ENCODE measurements at regions not wholly inside any gene's neighbourhood (a gene's known extent, or its start where the extent isn't known, plus 50 kb on each side); places are given as distances from the start of the nearest gene placed in this dataset.

DNA sequence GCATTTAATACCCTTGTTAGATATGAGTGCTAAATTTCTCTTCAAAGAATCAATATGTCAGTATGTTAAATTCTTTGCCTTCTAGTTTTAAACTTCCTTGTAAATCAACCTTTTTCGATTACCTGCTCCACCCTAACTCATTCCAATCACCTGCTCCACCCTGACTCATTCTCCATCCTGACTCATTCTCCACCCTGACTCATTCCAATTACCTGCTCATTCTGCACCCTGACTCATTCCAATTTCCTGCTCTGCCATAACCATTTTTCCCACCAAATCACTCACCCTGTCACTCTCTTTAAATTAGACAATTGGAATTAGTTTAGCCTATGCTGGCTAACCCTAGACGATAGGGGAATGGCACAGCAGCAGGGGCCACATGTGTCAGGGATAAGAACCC lies 519.5 kb upstream of the LRRC4C start:
- Mint-ChIP-seq H3K36me3 (peaks cover 0 to 5% (median 0%) of the 10 kb centered on the region in 5 donors), H3K27ac (no peak overlapping the region), H3K4me3 (no peak overlapping the region), H3K9me3 (peaks cover 4 to 33% (median 11%) of the 10 kb centered on the region in 11 donors), H3K27me3 (no peaks in the 10 kb centered on the region), H3K4me1 (no peaks in the 10 kb centered on the region)
- Histone ChIP-seq H3K4me1 (ENCODE audit: control insufficient read depth in 2 of 2, insufficient read depth in 2 of 2, low read length in 2 of 2) (no peaks in the 10 kb centered on the region), H3K27ac (ENCODE audit: low read depth, low read length) (no peak overlapping the region), H3K4me3 (ENCODE audit: low read length) (no peak overlapping the region), H3K36me3 (ENCODE audit: control insufficient read depth in 2 of 3, insufficient read depth in 3 of 3, low read length in 3 of 3) (no peaks in the 10 kb centered on the region), H3K27me3 (ENCODE audit: control insufficient read depth in 2 of 2, insufficient read depth in 2 of 2, low read length in 2 of 2) (no peaks in the 10 kb centered on the region), H3K9me3 (ENCODE audit: control insufficient read depth in 2 of 3, low read length in 3 of 3) (peaks cover 0 to 8% (median 0%) of the 10 kb centered on the region in 3 experiments)
- ATAC-seq (no peak), DNase-seq (no peak)
- ChIA-PET CTCF (no interaction called here), POLR2A (no interaction called here)
- intact Hi-C loops (cut with micrococcal nuclease), result no loop called here

DNA sequence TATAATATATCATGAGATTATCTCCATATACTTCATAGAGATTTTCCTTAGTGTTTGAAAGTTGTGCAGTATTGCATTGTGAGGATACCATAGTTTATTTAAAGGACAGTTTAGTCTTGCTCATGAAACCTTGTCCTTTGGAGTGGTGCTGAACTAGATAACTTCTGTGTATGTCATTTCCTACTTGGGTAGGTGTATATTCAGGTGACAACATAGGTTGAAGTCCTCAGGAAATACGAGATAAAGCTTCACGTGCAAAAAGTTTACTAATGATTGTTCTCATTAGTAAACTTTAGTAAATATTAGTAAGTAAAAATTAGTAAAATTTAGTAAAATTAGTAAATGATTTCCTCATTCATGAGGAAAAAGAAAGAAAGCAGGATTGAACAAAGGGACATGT lies 521.3 kb upstream of the LRRC4C start:
- H3K9me3 Mint-ChIP-seq, result peaks cover 4 to 34% (median 12%) of the 10 kb centered on the region in 11 donors
- POLR2A ChIA-PET, result no interaction called here
- H3K4me1 ChIP-seq (ENCODE audit: control insufficient read depth in 2 of 2, insufficient read depth in 2 of 2, low read length in 2 of 2), result no peaks in the 10 kb centered on the region
- no peak overlapping the region for H3K27ac Mint-ChIP-seq
- no peak overlapping the region for H3K27ac ChIP-seq (ENCODE audit: low read depth, low read length)
- H3K9me3 ChIP-seq (ENCODE audit: control insufficient read depth in 2 of 3, low read length in 3 of 3), result peaks cover 0 to 8% (median 0%) of the 10 kb centered on the region in 3 experiments
- ATAC-seq (no peak), DNase-seq (no peak)
- no peaks in the 10 kb centered on the region for H3K4me1 Mint-ChIP-seq
- H3K36me3 Mint-ChIP-seq, result peaks cover 0 to 5% (median 0%) of the 10 kb centered on the region in 5 donors
- no peak overlapping the region for H3K4me3 Mint-ChIP-seq
- no peaks in the 10 kb centered on the region for H3K36me3 ChIP-seq (ENCODE audit: control insufficient read depth in 2 of 3, insufficient read depth in 3 of 3, low read length in 3 of 3)
- intact Hi-C loops (cut with micrococcal nuclease), result no loop called here
- no peaks in the 10 kb centered on the region for H3K27me3 Mint-ChIP-seq
- CTCF ChIA-PET, result no interaction called here
- H3K4me3 ChIP-seq (ENCODE audit: low read length), result no peak overlapping the region
- no peaks in the 10 kb centered on the region for H3K27me3 ChIP-seq (ENCODE audit: control insufficient read depth in 2 of 2, insufficient read depth in 2 of 2, low read length in 2 of 2)

DNA sequence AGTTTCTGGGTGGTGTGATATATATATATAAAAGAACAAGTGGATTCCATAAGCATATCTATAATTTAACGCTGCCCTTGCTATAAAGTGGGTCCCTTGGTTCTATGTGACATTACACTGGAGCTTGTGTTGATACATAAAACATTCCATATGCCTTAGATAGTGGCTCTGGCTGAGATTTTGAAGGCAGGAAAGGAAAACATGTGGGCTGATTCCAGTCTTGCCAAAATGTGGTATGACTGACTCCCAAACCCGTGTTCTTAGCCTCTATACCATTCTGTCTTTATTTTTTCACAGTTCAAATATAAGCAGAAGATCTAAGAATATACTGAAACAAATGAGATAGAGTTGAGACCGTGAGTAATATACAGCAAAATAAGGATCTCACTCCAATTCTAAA lies 522.8 kb upstream of the LRRC4C start:
- no peak for DNase-seq
- Mint-ChIP-seq H3K27ac (no peak overlapping the region), H3K36me3 (peaks cover 0 to 5% (median 0%) of the 10 kb centered on the region in 5 donors), H3K4me3 (no peak overlapping the region), H3K9me3 (peaks cover 2 to 33% (median 12%) of the 10 kb centered on the region in 11 donors), H3K27me3 (no peaks in the 10 kb centered on the region), H3K4me1 (no peaks in the 10 kb centered on the region)
- POLR2A ChIA-PET, result no interaction called here
- intact Hi-C loops (cut with micrococcal nuclease), result no loop called here
- no peaks in the 10 kb centered on the region for H3K36me3 ChIP-seq (ENCODE audit: control insufficient read depth in 2 of 3, insufficient read depth in 3 of 3, low read length in 3 of 3)
- no peak overlapping the region for H3K4me3 ChIP-seq (ENCODE audit: low read length)
- CTCF ChIA-PET, result no interaction called here
- no peaks in the 10 kb centered on the region for H3K4me1 ChIP-seq (ENCODE audit: control insufficient read depth in 2 of 2, insufficient read depth in 2 of 2, low read length in 2 of 2)
- H3K27ac ChIP-seq (ENCODE audit: low read depth, low read length), result no peak overlapping the region
- H3K9me3 ChIP-seq (ENCODE audit: control insufficient read depth in 2 of 3, low read length in 3 of 3), result peaks cover 0 to 8% (median 0%) of the 10 kb centered on the region in 3 experiments
- H3K27me3 ChIP-seq (ENCODE audit: control insufficient read depth in 2 of 2, insufficient read depth in 2 of 2, low read length in 2 of 2), result no peaks in the 10 kb centered on the region
- no peak for ATAC-seq

DNA sequence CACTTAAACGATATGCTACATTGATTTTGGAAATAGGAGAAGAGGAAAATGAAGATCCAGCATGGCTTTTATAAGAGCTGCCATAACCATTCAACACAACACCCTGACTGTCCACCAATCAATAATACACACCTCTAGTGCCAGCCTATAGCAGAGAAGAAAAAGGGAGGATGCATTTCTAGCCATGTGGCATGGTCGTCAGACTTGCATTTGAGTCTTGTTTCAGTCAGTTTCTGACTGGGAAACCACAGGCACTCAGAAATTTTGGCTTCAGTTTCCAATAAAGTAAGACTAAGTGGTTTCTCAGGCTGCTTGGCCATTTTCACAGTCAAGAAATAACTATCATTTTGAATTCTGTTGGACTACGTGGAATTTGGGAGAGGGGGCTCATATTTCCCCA lies 523.5 kb upstream of the LRRC4C start:
- H3K27ac Mint-ChIP-seq, result no peak overlapping the region
- Histone ChIP-seq H3K4me1 (ENCODE audit: control insufficient read depth in 2 of 2, insufficient read depth in 2 of 2, low read length in 2 of 2) (no peaks in the 10 kb centered on the region), H3K27me3 (ENCODE audit: control insufficient read depth in 2 of 2, insufficient read depth in 2 of 2, low read length in 2 of 2) (no peaks in the 10 kb centered on the region), H3K4me3 (ENCODE audit: low read length) (no peak overlapping the region), H3K9me3 (ENCODE audit: control insufficient read depth in 2 of 3, low read length in 3 of 3) (peaks cover 0 to 8% (median 0%) of the 10 kb centered on the region in 3 experiments), H3K27ac (ENCODE audit: low read depth, low read length) (no peak overlapping the region), H3K36me3 (ENCODE audit: control insufficient read depth in 2 of 3, insufficient read depth in 3 of 3, low read length in 3 of 3) (no peaks in the 10 kb centered on the region)
- CTCF ChIA-PET, result no interaction called here
- H3K4me1 Mint-ChIP-seq, result no peaks in the 10 kb centered on the region
- peaks cover 0 to 8% (median 0%) of the 10 kb centered on the region in 5 donors for H3K36me3 Mint-ChIP-seq
- H3K4me3 Mint-ChIP-seq, result no peak overlapping the region
- ATAC-seq (no peak), DNase-seq (no peak)
- peaks cover 5 to 30% (median 11%) of the 10 kb centered on the region in 11 donors for H3K9me3 Mint-ChIP-seq
- POLR2A ChIA-PET, result no interaction called here
- intact Hi-C loops (cut with micrococcal nuclease), result no loop called here
- no peaks in the 10 kb centered on the region for H3K27me3 Mint-ChIP-seq

DNA sequence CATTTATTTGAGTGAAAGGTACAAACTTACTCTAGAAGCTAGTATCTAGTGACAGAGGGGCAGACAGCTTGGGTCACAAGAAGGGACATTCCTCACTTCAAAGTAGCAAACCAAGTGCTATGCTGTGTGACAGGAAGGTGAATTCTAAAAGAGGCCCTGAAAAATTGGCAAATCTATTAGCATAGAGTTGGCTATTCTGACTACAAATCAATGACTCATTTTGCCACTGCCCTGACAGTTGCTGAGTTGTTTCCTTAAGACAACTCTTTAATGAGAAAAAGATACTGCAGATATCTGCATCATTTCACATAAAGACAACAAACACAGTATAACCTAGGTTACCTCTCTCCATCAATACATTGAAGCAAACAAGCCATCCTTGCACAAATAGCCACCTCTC lies 524.0 kb upstream of the LRRC4C start:
- Mint-ChIP-seq H3K4me1 (no peaks in the 10 kb centered on the region), H3K36me3 (peaks cover 0 to 10% (median 0%) of the 10 kb centered on the region in 5 donors), H3K27ac (no peak overlapping the region), H3K9me3 (peaks cover 5 to 27% (median 11%) of the 10 kb centered on the region in 11 donors), H3K4me3 (no peak overlapping the region), H3K27me3 (no peaks in the 10 kb centered on the region)
- DNase-seq (no peak), ATAC-seq (no peak)
- no peaks in the 10 kb centered on the region for H3K36me3 ChIP-seq (ENCODE audit: control insufficient read depth in 2 of 3, insufficient read depth in 3 of 3, low read length in 3 of 3)
- no peaks in the 10 kb centered on the region for H3K4me1 ChIP-seq (ENCODE audit: control insufficient read depth in 2 of 2, insufficient read depth in 2 of 2, low read length in 2 of 2)
- H3K27me3 ChIP-seq (ENCODE audit: control insufficient read depth in 2 of 2, insufficient read depth in 2 of 2, low read length in 2 of 2), result no peaks in the 10 kb centered on the region
- ChIA-PET CTCF (no interaction called here), POLR2A (no interaction called here)
- intact Hi-C loops (cut with micrococcal nuclease), result no loop called here
- H3K9me3 ChIP-seq (ENCODE audit: control insufficient read depth in 2 of 3, low read length in 3 of 3), result peaks cover 0 to 3% (median 0%) of the 10 kb centered on the region in 3 experiments
- no peak overlapping the region for H3K4me3 ChIP-seq (ENCODE audit: low read length)
- H3K27ac ChIP-seq (ENCODE audit: low read depth, low read length), result no peak overlapping the region

DNA sequence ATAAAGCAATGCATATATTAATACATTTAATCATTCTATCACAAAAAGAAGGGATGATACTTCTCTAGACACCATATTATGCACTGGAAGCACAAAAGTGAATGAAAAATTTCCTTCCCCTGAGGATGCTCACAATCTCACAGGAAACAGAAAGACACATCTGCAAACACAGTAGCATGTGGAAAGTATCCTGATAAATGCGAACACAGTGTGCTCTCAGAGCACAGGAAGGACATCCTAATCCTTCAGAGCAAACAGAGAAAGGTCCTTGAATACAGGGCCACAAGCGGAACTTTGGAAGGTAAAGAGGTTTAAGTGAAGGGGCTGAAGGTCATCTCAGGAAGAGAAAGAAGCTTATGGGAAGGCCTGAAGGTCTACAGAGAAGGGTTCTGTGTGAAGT lies 524.6 kb upstream of the LRRC4C start:
- ATAC-seq (no peak), DNase-seq (no peak)
- Mint-ChIP-seq H3K4me1 (no peaks in the 10 kb centered on the region), H3K27me3 (no peaks in the 10 kb centered on the region), H3K27ac (no peak overlapping the region), H3K36me3 (peaks cover 0 to 9% (median 0%) of the 10 kb centered on the region in 5 donors), H3K9me3 (peaks cover 5 to 24% (median 9%) of the 10 kb centered on the region in 11 donors), H3K4me3 (no peak overlapping the region)
- ChIA-PET CTCF (no interaction called here), POLR2A (no interaction called here)
- Histone ChIP-seq H3K4me1 (ENCODE audit: control insufficient read depth in 2 of 2, insufficient read depth in 2 of 2, low read length in 2 of 2) (no peaks in the 10 kb centered on the region), H3K4me3 (ENCODE audit: low read length) (no peak overlapping the region), H3K27me3 (ENCODE audit: control insufficient read depth in 2 of 2, insufficient read depth in 2 of 2, low read length in 2 of 2) (no peaks in the 10 kb centered on the region), H3K36me3 (ENCODE audit: control insufficient read depth in 2 of 3, insufficient read depth in 3 of 3, low read length in 3 of 3) (no peaks in the 10 kb centered on the region), H3K27ac (ENCODE audit: low read depth, low read length) (no peak overlapping the region), H3K9me3 (ENCODE audit: control insufficient read depth in 2 of 3, low read length in 3 of 3) (peaks cover 0 to 3% (median 0%) of the 10 kb centered on the region in 3 experiments)
- intact Hi-C loops (cut with micrococcal nuclease), result no loop called here

DNA sequence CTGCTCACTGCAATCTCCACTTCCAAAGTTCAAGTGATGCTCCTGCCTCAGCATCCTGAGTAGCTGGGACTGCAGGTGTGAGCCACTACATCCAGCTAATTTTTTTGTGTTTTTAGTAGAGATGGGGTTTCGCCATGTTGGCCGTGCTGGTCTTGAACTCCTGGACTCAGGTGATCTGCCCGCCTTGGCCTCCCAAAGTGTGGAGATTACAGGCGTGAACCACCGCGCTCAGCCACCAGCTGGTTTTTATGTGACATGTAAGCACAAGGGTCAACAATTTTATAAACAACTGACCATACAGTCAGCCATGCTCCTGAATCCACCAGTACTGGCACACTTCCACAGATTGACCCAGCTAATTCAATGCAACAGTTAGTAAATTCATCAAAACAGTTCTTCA lies 526.3 kb upstream of the LRRC4C start:
- ChIA-PET CTCF (no interaction called here), POLR2A (no interaction called here)
- Mint-ChIP-seq H3K9me3 (peaks cover 4 to 24% (median 12%) of the 10 kb centered on the region in 11 donors), H3K4me3 (no peak overlapping the region), H3K27ac (no peak overlapping the region), H3K27me3 (no peaks in the 10 kb centered on the region), H3K36me3 (peaks cover 0 to 7% (median 0%) of the 10 kb centered on the region in 5 donors), H3K4me1 (no peaks in the 10 kb centered on the region)
- ATAC-seq, result no peak
- no peaks in the 10 kb centered on the region for H3K36me3 ChIP-seq (ENCODE audit: control insufficient read depth in 2 of 3, insufficient read depth in 3 of 3, low read length in 3 of 3)
- no peak overlapping the region for H3K27ac ChIP-seq (ENCODE audit: low read depth, low read length)
- H3K4me3 ChIP-seq (ENCODE audit: low read length), result no peak overlapping the region
- H3K9me3 ChIP-seq (ENCODE audit: control insufficient read depth in 2 of 3, low read length in 3 of 3), result peaks cover 0 to 3% (median 0%) of the 10 kb centered on the region in 3 experiments
- DNase-seq, result no peak
- intact Hi-C loops (cut with micrococcal nuclease), result no loop called here
- H3K4me1 ChIP-seq (ENCODE audit: control insufficient read depth in 2 of 2, insufficient read depth in 2 of 2, low read length in 2 of 2), result no peaks in the 10 kb centered on the region
- H3K27me3 ChIP-seq (ENCODE audit: control insufficient read depth in 2 of 2, insufficient read depth in 2 of 2, low read length in 2 of 2), result no peaks in the 10 kb centered on the region

Measured in naive thymus-derived CD4-positive, alpha-beta T cell (primary cell).